D341Med (cell line): ENCODE measurements at regions not wholly inside any gene's neighbourhood (a gene's known extent, or its start where the extent isn't known, plus 50 kb on each side); places are given as distances from the start of the nearest gene placed in this dataset.
"Not testable (repeated sequence)": the region's sequence is repeated elsewhere in the genome, so short reads cannot be mapped to it uniquely, and the experiment has no call there.

ENCODE experiments used
- DNase-seq: peaks from one replicate; pipeline ENCODE4 v3.0.0; 2012; ENCODE audit warnings: low spot score

GRCh38 chr2:188787658-188788240 lies 186.4 kb upstream of the COL3A1 start:
- no peak for DNase-seq

- DNase-seq: no peak
These were observed 185.6 kb upstream of the COL3A1 start for GRCh38 chr2:188788621-188789020.

GRCh38 chr2:188789951-188790350 lies 184.2 kb upstream of the COL3A1 start:
- DNase-seq: no peak

- DNase-seq: not testable (repeated sequence)
These were observed 179.7 kb upstream of the COL3A1 start for GRCh38 chr2:188794453-188794852.

- no peak for DNase-seq
These were observed 178.4 kb upstream of the COL3A1 start for GRCh38 chr2:188795762-188796161.

DNA sequence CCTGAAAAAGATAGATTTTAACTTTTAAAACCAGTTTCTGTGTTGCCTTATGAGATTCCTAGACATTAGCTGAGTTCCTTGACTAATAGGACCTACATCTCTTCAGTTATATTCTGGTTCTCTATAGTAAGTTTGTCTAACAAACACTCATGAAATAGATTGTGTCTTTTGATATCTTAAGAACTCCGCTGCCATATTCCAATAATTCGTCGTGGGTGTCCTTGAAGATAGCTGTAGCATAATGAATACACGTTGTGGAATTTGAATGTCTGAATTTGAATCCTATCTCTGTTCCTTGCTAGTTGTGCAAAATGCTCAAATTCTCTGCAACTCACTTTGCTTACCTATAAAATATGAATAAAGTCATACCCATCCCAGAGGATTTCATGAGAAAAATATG lies 176.8 kb upstream of the COL3A1 start:
- no peak for DNase-seq

GRCh38 chr2:188798159-188798558 lies 176.0 kb upstream of the COL3A1 start:
- no peak for DNase-seq

DNA sequence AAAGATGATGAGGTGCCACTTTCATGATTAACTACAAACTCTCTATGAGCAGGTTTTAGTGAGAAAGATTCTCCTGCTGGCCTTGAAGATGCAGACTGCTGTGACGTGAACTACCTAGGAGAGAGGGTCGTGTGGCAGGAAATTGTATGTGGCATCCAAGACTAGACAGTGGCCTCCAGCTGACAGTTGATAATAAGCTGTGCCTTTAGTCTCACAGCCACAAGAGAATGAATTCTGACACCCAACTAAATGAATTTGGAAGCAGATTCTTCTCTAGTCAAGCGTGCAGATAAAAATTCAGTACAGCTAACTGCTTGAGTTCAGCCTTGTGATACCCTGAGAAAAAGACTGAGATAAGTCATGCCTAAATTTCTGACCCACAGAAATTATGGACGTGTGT lies 169.0 kb upstream of the COL3A1 start:
- no peak for DNase-seq

- DNase-seq: no peak
These were observed 165.2 kb upstream of the COL3A1 start for GRCh38 chr2:188808947-188809355.

DNA sequence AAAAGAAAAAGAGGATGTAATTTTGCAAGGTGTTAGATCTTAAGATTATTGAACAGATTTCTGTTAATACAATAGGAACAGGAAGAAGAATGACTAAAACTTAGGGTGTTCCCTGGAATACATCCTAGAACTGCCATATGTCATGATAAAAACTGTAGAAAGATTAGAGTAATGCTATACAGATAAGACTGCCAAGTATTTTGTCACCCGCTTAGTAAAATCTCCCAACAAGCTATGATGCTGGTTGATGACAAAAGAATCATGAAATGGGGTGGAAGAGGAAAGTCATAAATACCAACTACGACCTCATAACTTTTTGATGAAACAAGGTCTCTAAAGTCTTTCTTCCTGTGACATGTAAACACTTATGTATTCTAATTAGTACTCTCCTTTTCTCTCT lies 163.6 kb upstream of the COL3A1 start:
- DNase-seq: peak; percentile 16

GRCh38 chr2:188811522-188811921 lies 162.7 kb upstream of the COL3A1 start:
- DNase-seq: no peak

- no peak for DNase-seq
These were observed 160.9 kb upstream of the COL3A1 start for GRCh38 chr2:188813315-188813714.

DNA sequence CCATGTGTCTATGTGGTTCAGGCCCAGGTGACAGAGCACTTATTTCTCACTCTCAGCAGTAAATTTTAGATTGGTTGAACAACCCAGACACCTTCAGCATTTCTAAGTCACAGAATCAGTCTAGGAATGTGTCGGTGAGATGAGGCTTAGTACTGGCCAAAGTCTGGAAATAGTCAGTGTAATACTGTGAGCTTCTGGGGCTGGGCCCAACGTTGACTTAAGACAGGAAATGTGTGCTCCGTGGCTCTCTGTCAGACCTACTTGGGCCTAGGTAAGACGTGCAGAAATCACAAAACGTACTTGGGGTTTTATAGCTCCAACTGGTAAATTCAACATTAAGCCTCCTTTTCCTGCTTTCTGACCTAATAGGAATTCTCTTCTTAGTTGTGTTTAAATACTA lies 160.3 kb upstream of the COL3A1 start:
- no peak for DNase-seq

DNA sequence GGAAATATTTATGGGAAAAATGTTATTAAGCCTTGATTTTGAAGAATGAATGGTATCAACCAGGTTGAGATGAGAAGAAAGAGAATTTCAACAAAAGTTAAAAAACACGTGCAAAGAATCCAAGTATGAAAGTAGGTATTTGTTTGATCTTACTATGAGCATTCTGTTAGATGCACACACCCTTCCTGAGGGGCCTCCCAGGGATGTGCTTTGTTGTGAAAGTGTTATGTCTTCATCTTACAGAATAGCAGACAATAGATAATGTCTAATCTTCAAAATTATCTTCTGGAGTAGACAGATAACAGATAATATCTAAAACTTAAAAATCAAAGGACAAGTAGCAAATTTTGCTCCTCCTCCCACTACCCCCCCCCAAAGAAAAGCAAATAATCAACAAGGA lies 155.2 kb upstream of the COL3A1 start:
- no peak for DNase-seq

GRCh38 chr2:188819792-188820191 lies 154.4 kb upstream of the COL3A1 start:
- DNase-seq: no peak

DNA sequence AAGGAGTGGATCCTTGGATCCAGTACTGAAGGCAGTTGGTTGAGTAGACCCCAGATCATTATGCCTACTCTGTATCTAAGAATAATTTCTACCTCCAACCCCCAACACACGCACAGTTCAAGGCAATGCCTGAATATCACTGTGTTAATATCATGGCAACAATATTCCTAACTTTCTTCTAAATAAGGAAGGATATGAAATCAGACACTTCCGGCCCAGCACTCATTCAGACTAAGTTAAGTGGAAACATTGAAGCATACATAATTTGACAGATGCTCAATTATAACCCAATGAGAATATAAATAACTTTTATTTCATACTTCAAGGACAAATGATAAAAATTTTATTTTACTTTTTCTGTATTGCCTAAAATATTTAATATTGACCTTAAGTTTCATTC lies 153.6 kb upstream of the COL3A1 start:
- DNase-seq: no peak

DNA sequence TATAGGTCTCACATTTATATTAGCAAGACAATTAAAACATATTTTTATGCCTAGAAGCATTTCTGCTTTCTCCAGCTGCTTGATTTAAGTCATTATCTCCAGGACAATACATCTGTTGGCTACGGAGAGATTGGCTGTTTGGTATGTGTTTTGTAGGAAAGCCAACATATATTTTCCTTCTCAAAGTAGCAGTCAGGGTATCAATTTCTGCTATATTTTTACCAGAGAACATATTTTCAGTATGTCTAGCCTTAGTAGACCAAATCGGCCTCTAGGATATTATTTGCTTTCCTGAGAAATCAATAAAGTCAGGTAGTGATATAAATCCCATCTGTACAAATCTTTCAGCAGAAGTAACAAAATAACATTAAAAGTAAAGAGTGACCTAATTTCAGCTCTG lies 150.0 kb upstream of the COL3A1 start:
- no peak for DNase-seq

- DNase-seq: no peak
These were observed 140.8 kb upstream of the COL3A1 start for GRCh38 chr2:188833331-188833730.

DNA sequence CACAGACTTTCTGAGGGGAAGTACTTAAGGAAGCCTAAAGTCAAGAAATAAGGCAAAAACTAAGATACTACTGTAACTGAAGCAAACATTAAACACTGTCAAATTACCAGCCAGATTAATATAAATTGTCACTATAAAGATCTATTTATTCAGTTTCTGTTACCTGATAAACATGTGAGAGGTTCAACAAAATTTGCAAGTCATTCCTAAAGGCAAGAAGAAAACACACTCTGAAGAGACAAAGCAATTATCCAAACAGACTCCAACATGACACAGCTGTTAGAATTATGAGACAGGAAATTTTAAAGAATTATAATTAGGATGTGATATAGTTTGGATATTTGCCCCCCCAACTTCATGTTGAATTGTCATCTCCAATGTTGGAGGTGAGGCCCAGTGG lies 140.4 kb upstream of the COL3A1 start:
- DNase-seq: no peak

- DNase-seq: no peak
These were observed 139.2 kb upstream of the COL3A1 start for GRCh38 chr2:188835006-188835405.

GRCh38 chr2:188835821-188836220 lies 138.4 kb upstream of the COL3A1 start:
- no peak for DNase-seq

GRCh38 chr2:188845692-188846091 lies 128.5 kb upstream of the COL3A1 start:
- DNase-seq: no peak

DNA sequence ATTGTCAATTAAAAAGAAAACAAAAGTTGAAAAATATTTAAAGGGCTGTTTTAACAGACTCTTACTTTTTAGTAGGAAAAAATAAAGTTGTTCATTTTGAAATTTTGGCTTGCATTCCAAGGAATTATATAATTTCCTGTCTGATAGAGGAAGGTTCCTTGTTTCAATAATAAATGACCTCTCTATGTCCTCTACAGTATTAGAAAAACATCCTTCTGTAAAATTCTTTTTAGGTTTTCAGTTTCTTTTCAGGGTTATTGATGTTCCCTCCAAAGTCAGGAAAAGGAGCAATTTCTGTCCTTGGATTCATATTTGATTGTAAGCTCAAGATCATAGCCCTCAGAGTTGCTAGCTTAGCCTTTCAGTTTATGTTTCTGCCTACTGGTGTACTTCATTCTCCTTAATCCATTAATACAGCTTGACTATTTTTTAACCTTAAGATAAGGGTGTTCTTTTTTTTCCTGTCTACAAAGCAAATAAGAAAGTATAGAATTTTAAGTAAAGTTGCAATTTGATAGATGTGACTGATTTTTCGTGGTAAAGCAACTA lies 125.2 kb upstream of the COL3A1 start:
- no peak for DNase-seq

GRCh38 chr2:188850786-188851185 lies 123.4 kb upstream of the COL3A1 start:
- DNase-seq: no peak

- no peak for DNase-seq
These were observed 122.9 kb upstream of the COL3A1 start for GRCh38 chr2:188851311-188851710.
